Fibroblast of villous mesenchyme (primary cell): ENCODE measurements at regions not wholly inside any gene's neighbourhood (a gene's known extent, or its start where the extent isn't known, plus 50 kb on each side); places are given as distances from the start of the nearest gene placed in this dataset.

Experiments
- DNase-seq: peaks from one replicate; pipeline ENCODE4 v3.0.0-alpha.2; 2010; ENCODE audit warnings: low read depth
- H3K4me3 ChIP-seq: 2 replicates; pipeline ENCODE4 v1.5.1; 2011; ENCODE audit warnings: low read depth, mild to moderate bottlenecking, low read length
- TF ChIP-seq, protein P1 (sequence below): IDR thresholded peaks from 2 replicates; pipeline ENCODE4 v1.5.1; 2012; ENCODE audit warnings: low read depth, mild to moderate bottlenecking, low read length; ENCODE audit not compliant: insufficient read depth

DNA sequence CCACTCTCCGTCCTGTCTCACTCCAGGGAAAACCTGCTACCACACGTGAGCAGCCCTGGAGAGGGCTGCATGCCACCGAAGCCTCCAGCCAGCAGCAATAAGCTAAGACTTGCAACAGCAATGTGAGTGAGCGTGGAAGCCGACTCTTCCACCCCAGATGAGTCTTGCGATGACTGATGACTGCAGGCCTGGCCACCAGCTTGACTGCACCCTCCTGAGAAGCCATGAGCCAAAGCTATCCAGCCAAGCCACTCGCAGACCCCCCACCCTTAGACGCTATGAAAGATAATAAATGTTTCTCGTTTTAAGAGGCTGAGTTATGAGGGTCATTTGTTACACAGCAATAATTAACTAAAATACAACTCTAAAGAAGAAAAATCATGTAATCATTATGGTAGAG is 118.6 kb upstream of the GALNT2 start:
- TF ChIP-seq, protein P1, sequence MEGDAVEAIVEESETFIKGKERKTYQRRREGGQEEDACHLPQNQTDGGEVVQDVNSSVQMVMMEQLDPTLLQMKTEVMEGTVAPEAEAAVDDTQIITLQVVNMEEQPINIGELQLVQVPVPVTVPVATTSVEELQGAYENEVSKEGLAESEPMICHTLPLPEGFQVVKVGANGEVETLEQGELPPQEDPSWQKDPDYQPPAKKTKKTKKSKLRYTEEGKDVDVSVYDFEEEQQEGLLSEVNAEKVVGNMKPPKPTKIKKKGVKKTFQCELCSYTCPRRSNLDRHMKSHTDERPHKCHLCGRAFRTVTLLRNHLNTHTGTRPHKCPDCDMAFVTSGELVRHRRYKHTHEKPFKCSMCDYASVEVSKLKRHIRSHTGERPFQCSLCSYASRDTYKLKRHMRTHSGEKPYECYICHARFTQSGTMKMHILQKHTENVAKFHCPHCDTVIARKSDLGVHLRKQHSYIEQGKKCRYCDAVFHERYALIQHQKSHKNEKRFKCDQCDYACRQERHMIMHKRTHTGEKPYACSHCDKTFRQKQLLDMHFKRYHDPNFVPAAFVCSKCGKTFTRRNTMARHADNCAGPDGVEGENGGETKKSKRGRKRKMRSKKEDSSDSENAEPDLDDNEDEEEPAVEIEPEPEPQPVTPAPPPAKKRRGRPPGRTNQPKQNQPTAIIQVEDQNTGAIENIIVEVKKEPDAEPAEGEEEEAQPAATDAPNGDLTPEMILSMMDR: no peak
- DNase-seq: no peak
- H3K4me3 ChIP-seq: no peak overlapping the region

DNA sequence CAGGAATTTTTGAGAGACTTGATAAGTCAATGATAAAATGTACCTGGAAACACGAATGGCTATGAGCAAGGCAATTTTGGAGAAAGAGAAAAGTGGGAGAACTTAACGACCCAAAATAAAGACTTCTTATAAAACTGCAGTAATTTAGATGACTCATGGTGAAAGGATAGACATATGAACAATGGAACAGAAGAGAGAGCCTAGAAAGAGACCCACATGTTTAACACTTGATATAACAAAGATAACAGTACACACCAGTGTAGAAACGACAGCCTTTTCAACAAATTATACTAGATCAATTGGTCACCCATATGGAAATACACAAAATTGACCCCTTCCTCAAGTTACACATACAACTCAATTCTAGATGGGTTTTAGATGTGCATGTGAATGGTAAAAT is 117.5 kb upstream of the GALNT2 start:
- DNase-seq: no peak
- TF ChIP-seq, protein P1: no peak
- H3K4me3 ChIP-seq: no peak overlapping the region

DNA sequence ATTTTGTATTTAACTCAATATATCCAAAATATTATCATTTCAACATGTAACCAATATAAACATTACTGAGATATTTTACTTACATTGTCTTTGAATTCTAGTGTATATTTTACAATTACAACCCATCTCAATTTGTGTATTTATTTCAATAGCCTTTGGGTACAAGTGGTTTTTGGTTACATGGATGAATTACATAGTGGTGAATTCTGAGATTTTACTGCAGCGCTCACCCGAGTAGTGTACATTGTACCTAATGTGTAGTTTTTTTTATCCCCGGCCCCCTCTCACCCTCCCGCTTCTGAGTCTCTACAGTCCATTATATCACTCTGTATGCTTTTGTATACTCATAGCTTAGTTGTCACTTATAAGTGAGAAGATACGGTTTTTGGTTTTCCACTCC is 117.0 kb upstream of the GALNT2 start:
- no peak overlapping the region for H3K4me3 ChIP-seq
- DNase-seq: no peak
- TF ChIP-seq, protein P1: no peak

DNA sequence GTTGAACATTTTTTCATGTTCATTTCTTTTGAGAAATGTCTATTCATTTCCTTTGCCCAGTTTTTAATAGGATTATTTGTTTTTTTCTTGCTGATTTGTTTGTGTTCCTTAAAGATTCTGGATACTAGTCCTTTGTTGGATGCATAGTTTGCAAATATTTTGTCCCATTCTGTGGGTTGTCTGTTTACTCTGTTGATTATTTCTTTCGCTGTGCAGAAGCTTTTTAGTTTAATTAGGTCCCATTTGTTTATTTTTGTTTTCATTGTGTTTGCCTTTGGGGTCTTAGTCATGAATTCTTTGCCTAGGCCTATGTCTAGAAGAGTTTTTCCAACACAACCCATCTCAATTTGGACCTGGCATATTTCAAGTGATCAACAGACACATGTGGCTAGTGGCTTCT is 116.1 kb upstream of the GALNT2 start:
- H3K4me3 ChIP-seq: no peak overlapping the region
- DNase-seq: no peak
- TF ChIP-seq, protein P1: no peak

DNA sequence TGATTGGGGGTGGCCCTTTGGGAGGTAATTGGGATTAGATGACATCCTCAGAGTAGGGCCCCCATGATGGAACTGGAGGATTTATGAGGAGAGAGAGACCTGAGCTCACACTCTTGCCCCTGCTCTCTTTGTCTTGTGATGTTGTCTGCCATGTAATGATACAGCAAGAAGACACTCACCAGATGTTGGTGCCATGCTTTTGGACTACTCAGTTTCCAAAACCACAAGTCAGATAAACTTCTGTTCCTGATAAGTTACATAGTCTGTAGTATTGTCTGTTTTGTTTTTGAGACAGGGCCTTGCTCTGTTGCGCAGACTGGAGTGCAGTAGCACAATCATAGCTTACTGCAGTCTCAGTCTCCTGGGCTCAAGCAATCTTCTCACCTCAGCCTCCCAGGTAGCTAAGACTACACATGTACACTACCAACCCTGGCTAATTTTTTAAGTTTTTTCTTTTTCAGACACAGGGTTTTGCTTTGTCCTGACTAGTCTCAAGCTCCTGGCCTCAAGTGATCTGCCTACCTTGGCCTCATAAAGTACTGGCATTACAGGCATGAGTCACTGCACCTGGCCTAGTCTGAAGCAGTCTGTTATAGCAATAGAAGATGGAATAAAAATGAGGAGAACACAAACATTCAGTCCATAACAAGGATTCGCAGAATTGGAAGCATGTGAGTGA is 115.0 kb upstream of the GALNT2 start:
- H3K4me3 ChIP-seq: no peak overlapping the region
- DNase-seq: no peak
- TF ChIP-seq, protein P1: no peak

DNA sequence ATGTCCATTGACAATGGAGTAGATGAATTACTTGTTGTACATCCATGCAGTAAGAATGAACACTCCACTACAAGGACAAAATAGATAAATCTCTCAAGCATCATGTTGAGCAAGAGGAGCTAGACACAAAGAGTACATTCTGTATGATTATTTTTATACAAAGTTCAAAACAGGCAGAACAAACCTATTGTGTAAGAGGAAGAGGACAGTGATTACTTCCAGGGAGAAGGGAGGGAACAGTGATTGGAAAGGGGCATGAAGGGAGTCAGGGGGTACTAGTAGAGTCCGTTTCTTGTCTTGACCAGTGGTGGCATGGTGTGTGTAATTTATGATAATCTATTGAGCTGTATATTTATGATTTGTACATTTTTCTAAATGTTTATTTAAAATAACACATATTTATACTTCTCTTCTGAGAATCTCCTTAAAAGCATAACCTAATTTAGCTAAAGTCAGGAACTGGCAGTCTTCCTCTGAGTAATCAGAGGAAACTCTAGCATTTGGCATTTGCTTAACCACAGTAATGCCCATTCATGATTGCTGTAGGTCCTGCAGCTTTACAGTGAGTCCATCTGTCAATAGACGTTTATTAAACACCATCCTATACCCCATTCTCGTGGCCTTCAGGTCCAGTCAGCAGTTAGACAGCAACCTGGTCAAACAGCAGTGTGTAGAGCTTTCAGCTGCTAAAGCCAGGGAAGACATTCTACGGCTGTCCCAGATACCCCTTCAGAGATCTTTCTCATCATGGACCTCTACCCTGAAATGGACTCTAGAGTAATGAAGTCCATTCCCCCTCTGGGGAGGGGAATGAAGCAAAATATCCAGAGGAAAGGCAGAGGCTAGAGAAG is 114.1 kb upstream of the GALNT2 start:
- H3K4me3 ChIP-seq: no peak overlapping the region
- no peak for DNase-seq
- TF ChIP-seq, protein P1: no peak
